ENCODE measurements at regions not wholly inside any gene's neighbourhood (a gene's known extent, or its start where the extent isn't known, plus 50 kb on each side); places are given as distances from the start of the nearest gene placed in this dataset.

- Histone ChIP-seq H2AFZ (ENCODE audit: low read depth, low read length) (no peak overlapping the region), H3K9me3 (ENCODE audit: low read length) (no peaks in the 10 kb centered on the region), H3K27me3 (ENCODE audit: insufficient read depth, low read depth, low read length) (no peaks in the 10 kb centered on the region), H4K20me1 (ENCODE audit: insufficient read depth) (no peaks in the 10 kb centered on the region), H3K79me2 (replicated peaks; ENCODE audit: insufficient read depth, low read length) (no peaks in the 10 kb centered on the region), H3K9me2 (ENCODE audit: insufficient read depth, low read length) (no peaks in the 10 kb centered on the region), H3K4me2 (ENCODE audit: low read length) (no peak overlapping the region), H3K4me3 (ENCODE audit: low read length) (no peak overlapping the region), H3K9ac (ENCODE audit: low read length) (no peak overlapping the region), H3K36me3 (ENCODE audit: insufficient read depth, low read length) (no peaks in the 10 kb centered on the region), H3K27ac (ENCODE audit: low read length) (no peak overlapping the region), H3F3A (ENCODE audit: insufficient read depth, low read length, poor library complexity, severe bottlenecking) (no peaks in the 10 kb centered on the region)
- TF ChIP-seq, protein P1, sequence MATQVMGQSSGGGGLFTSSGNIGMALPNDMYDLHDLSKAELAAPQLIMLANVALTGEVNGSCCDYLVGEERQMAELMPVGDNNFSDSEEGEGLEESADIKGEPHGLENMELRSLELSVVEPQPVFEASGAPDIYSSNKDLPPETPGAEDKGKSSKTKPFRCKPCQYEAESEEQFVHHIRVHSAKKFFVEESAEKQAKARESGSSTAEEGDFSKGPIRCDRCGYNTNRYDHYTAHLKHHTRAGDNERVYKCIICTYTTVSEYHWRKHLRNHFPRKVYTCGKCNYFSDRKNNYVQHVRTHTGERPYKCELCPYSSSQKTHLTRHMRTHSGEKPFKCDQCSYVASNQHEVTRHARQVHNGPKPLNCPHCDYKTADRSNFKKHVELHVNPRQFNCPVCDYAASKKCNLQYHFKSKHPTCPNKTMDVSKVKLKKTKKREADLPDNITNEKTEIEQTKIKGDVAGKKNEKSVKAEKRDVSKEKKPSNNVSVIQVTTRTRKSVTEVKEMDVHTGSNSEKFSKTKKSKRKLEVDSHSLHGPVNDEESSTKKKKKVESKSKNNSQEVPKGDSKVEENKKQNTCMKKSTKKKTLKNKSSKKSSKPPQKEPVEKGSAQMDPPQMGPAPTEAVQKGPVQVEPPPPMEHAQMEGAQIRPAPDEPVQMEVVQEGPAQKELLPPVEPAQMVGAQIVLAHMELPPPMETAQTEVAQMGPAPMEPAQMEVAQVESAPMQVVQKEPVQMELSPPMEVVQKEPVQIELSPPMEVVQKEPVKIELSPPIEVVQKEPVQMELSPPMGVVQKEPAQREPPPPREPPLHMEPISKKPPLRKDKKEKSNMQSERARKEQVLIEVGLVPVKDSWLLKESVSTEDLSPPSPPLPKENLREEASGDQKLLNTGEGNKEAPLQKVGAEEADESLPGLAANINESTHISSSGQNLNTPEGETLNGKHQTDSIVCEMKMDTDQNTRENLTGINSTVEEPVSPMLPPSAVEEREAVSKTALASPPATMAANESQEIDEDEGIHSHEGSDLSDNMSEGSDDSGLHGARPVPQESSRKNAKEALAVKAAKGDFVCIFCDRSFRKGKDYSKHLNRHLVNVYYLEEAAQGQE (IDR thresholded peaks at IDR 0.05; ENCODE audit: borderline replicate concordance) = no peak
- no peak for TF ChIP-seq RAD21 (conservative IDR thresholded peaks at IDR 0.05)
- TF ChIP-seq POLR2AphosphoS5 (IDR thresholded peaks at IDR 0.05) = no peak
- no peak for TF ChIP-seq EZH2 (IDR thresholded peaks at IDR 0.05; ENCODE audit: borderline replicate concordance, insufficient read depth, low read length, poor library complexity, severe bottlenecking)
- no peak for TF ChIP-seq MXI1 (conservative IDR thresholded peaks at IDR 0.05; ENCODE audit: poor library complexity, severe bottlenecking)
- no peak for TF ChIP-seq TAF1 (IDR thresholded peaks at IDR 0.05; ENCODE audit: low read depth)
- TF ChIP-seq, protein P2, sequence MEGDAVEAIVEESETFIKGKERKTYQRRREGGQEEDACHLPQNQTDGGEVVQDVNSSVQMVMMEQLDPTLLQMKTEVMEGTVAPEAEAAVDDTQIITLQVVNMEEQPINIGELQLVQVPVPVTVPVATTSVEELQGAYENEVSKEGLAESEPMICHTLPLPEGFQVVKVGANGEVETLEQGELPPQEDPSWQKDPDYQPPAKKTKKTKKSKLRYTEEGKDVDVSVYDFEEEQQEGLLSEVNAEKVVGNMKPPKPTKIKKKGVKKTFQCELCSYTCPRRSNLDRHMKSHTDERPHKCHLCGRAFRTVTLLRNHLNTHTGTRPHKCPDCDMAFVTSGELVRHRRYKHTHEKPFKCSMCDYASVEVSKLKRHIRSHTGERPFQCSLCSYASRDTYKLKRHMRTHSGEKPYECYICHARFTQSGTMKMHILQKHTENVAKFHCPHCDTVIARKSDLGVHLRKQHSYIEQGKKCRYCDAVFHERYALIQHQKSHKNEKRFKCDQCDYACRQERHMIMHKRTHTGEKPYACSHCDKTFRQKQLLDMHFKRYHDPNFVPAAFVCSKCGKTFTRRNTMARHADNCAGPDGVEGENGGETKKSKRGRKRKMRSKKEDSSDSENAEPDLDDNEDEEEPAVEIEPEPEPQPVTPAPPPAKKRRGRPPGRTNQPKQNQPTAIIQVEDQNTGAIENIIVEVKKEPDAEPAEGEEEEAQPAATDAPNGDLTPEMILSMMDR (IDR thresholded peaks at IDR 0.05; ENCODE audit: poor library complexity, severe bottlenecking) = no peak
- no peak for TF ChIP-seq SMC3 (conservative IDR thresholded peaks at IDR 0.05; ENCODE audit: poor library complexity)
- TF ChIP-seq EP300 (conservative IDR thresholded peaks at IDR 0.05; ENCODE audit: poor library complexity, severe bottlenecking) = no peak
These were observed 1150.6 kb upstream of the RAG2 start for GRCh38 chr11:37748641-37749040.

DNA sequence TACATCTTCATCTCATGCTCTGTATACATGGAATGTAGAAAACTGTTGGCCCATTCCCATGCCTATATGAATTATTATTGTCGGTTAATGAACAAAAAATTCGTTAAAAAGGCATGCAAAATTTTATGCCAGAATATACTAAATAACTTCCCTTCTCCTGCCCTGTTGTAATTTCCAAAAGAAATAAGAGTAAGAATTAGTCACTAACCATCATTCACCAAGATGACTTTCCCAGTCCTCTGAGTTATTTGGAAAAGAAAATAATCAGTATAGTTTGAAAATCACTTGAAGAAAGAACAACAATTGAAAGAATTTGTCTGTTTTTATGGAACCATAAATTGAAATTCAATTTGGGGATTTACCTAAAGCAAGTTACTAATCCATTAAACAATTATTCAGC is 1149.1 kb upstream of the RAG2 start:
- H3F3A ChIP-seq (ENCODE audit: insufficient read depth, low read length, poor library complexity, severe bottlenecking) = no peaks in the 10 kb centered on the region
- no peaks in the 10 kb centered on the region for H3K79me2 ChIP-seq (replicated peaks; ENCODE audit: insufficient read depth, low read length)
- no peaks in the 10 kb centered on the region for H3K27me3 ChIP-seq (ENCODE audit: insufficient read depth, low read depth, low read length)
- no peak for TF ChIP-seq POLR2AphosphoS5 (IDR thresholded peaks at IDR 0.05)
- TF ChIP-seq, protein P1 (IDR thresholded peaks at IDR 0.05; ENCODE audit: borderline replicate concordance) = no peak
- no peak overlapping the region for H2AFZ ChIP-seq (ENCODE audit: low read depth, low read length)
- H3K9me3 ChIP-seq (ENCODE audit: low read length) = no peaks in the 10 kb centered on the region
- H3K9me2 ChIP-seq (ENCODE audit: insufficient read depth, low read length) = no peaks in the 10 kb centered on the region
- H3K9ac ChIP-seq (ENCODE audit: low read length) = no peak overlapping the region
- no peak overlapping the region for H3K4me2 ChIP-seq (ENCODE audit: low read length)
- H3K27ac ChIP-seq (ENCODE audit: low read length) = no peak overlapping the region
- H4K20me1 ChIP-seq (ENCODE audit: insufficient read depth) = no peaks in the 10 kb centered on the region
- no peak overlapping the region for H3K4me3 ChIP-seq (ENCODE audit: low read length)
- no peaks in the 10 kb centered on the region for H3K36me3 ChIP-seq (ENCODE audit: insufficient read depth, low read length)
